ENCODE measurements at regions not wholly inside any gene's neighbourhood (a gene's known extent, or its start where the extent isn't known, plus 50 kb on each side); places are given as distances from the start of the nearest gene placed in this dataset.

GRCh38 chr11:8841899-8842298, 69.1 kb upstream of the AKIP1 start:
- TF ChIP-seq CTCF (conservative IDR thresholded peaks at IDR 0.05; ENCODE audit: low read length) (no peak), EZH2phosphoT487 (IDR thresholded peaks at IDR 0.05; ENCODE audit: borderline replicate concordance, low read depth, low read length) (no peak)

All from OCI-LY7 (cell line).